Right atrium auricular region (tissue), 2 donors: ENCODE measurements at regions not wholly inside any gene's neighbourhood (a gene's known extent, or its start where the extent isn't known, plus 50 kb on each side); places are given as distances from the start of the nearest gene placed in this dataset.

ENCODE experiments used
- DNase-seq: peaks from one replicate; pipeline ENCODE4 v3.0.0-alpha.2; 2019; ENCODE audit warnings: low spot score
- H3K27ac ChIP-seq, 2 donors: fragments of 200-600 bp; sonication (generic); 1 replicate in 1 of 2; 2 replicates in 1 of 2; pipeline ENCODE4 v1.5.1; 2016 to 2019
- H3K27me3 ChIP-seq, 2 donors: fragments of 200-600 bp; sonication (generic); one replicate each; pipeline versions ENCODE4 v1.5.1 to v1.6.0; 2017 to 2019
- H3K36me3 ChIP-seq: fragments of 200-600 bp; sonication (generic); one replicate; pipeline ENCODE4 v1.5.1; 2016
- H3K4me1 ChIP-seq, 2 donors: fragments of 200-600 bp; sonication (generic); one replicate each; pipeline versions ENCODE4 v1.5.1 to v1.6.0; 2017 to 2019
- H3K4me3 ChIP-seq, 2 donors: fragments of 200-600 bp; sonication (generic); 1 replicate in 1 of 2; 2 replicates in 1 of 2; pipeline ENCODE4 v1.5.1; 2017 to 2019; ENCODE audit warnings: mild to moderate bottlenecking in 1 of 2, moderate library complexity in 1 of 2
- H3K9me3 ChIP-seq, 2 donors: fragments of 200-600 bp; sonication (generic); one replicate each; pipeline ENCODE4 v1.5.1; 2019
- CTCF ChIP-seq, 2 donors: fragments of 200-600 bp; sonication (generic); IDR thresholded peaks; one replicate each; pipeline ENCODE4 v1.5.1; 2019; ENCODE audit warnings: antibody characterized with exemption in 2 of 2

GRCh38 chr4:8939840-8940742 lies 68.5 kb upstream of the HMX1 start:
- Histone ChIP-seq H3K36me3 (no peaks in the 10 kb centered on the region), H3K27ac (no peak overlapping the region), H3K4me1 (no peaks in the 10 kb centered on the region), H3K4me3 (no peak overlapping the region), H3K27me3 (no peaks in the 10 kb centered on the region), H3K9me3 (peaks cover 0 to 9% of the 10 kb centered on the region in 2 donors)
- no peak for TF ChIP-seq CTCF (IDR thresholded peaks at IDR 0.05)
- peak; percentile 28 for DNase-seq

- peak; percentile 21 for DNase-seq
- H3K36me3 ChIP-seq = no peaks in the 10 kb centered on the region
- TF ChIP-seq CTCF (IDR thresholded peaks at IDR 0.05) = no peak
- H3K4me3 ChIP-seq = no peak overlapping the region
- H3K4me1 ChIP-seq = no peaks in the 10 kb centered on the region
- H3K27ac ChIP-seq = no peak overlapping the region
- no peaks in the 10 kb centered on the region for H3K27me3 ChIP-seq
- peaks cover 0 to 9% of the 10 kb centered on the region in 2 donors for H3K9me3 ChIP-seq
Measured at GRCh38 chr4:8939160-8939839, 67.7 kb upstream of the HMX1 start.

- Histone ChIP-seq H3K27me3 (no peaks in the 10 kb centered on the region), H3K4me1 (no peaks in the 10 kb centered on the region), H3K9me3 (peaks cover 0 to 9% of the 10 kb centered on the region in 2 donors), H3K4me3 (no peak overlapping the region), H3K27ac (no peak overlapping the region), H3K36me3 (no peaks in the 10 kb centered on the region)
- no peak for TF ChIP-seq CTCF (IDR thresholded peaks at IDR 0.05)
- DNase-seq = peak; percentile 18
Measured at GRCh38 chr4:8938623-8939022, 67.0 kb upstream of the HMX1 start.

- Histone ChIP-seq H3K9me3 (peaks cover 0 to 9% of the 10 kb centered on the region in 2 donors), H3K27ac (no peak overlapping the region), H3K4me3 (no peak overlapping the region), H3K4me1 (no peaks in the 10 kb centered on the region), H3K27me3 (no peaks in the 10 kb centered on the region), H3K36me3 (no peaks in the 10 kb centered on the region)
- DNase-seq = no peak
- no peak for TF ChIP-seq CTCF (IDR thresholded peaks at IDR 0.05)
Measured at GRCh38 chr4:8938137-8938536, 66.5 kb upstream of the HMX1 start.

- no peak for TF ChIP-seq CTCF (IDR thresholded peaks at IDR 0.05)
- Histone ChIP-seq H3K27me3 (no peaks in the 10 kb centered on the region), H3K27ac (no peak overlapping the region), H3K4me3 (no peak overlapping the region), H3K9me3 (peaks cover 0 to 9% of the 10 kb centered on the region in 2 donors), H3K36me3 (no peaks in the 10 kb centered on the region), H3K4me1 (no peaks in the 10 kb centered on the region)
- no peak for DNase-seq
Measured at GRCh38 chr4:8932884-8933283, 61.2 kb upstream of the HMX1 start.
